Ishikawa (cell line): ENCODE measurements at regions not wholly inside any gene's neighbourhood (a gene's known extent, or its start where the extent isn't known, plus 50 kb on each side); places are given as distances from the start of the nearest gene placed in this dataset.

ENCODE experiments used
- CEBPB ChIP-seq: IDR thresholded peaks from 2 replicates; pipeline ENCODE4 v1.6.1; 2012
- CREB1 ChIP-seq: IDR thresholded peaks from 2 replicates; pipeline ENCODE4 v1.6.1; 2012; ENCODE audit warnings: low read depth
- EGR1 ChIP-seq: IDR thresholded peaks from 2 replicates; pipeline ENCODE4 v1.6.1; 2012
- EP300 ChIP-seq: IDR thresholded peaks from 2 replicates; pipeline ENCODE4 v1.6.1; 2012; ENCODE audit warnings: borderline replicate concordance
- FOXM1 ChIP-seq: IDR thresholded peaks from 2 replicates; pipeline ENCODE4 v1.6.1; 2012; ENCODE audit warnings: low read depth, borderline replicate concordance
- RAD21 ChIP-seq: IDR thresholded peaks from 2 replicates; pipeline ENCODE4 v1.6.1; 2012; ENCODE audit warnings: low read depth
- TAF1 ChIP-seq: IDR thresholded peaks from 2 replicates; pipeline ENCODE4 v1.6.1; 2012; ENCODE audit warnings: low read depth, mild to moderate bottlenecking
- TCF12 ChIP-seq: IDR thresholded peaks from 2 replicates; pipeline ENCODE4 v1.6.1; 2012; ENCODE audit warnings: low read depth
- TEAD4 ChIP-seq: IDR thresholded peaks from 2 replicates; pipeline ENCODE4 v1.6.1; 2012
- YY1 ChIP-seq: IDR thresholded peaks from 2 replicates; pipeline ENCODE4 v1.6.1; 2012; ENCODE audit warnings: low read depth
- TF ChIP-seq, protein P1 (sequence below): IDR thresholded peaks from 2 replicates; pipeline ENCODE4 v1.6.1; 2012; ENCODE audit warnings: low read depth, mild to moderate bottlenecking

DNA sequence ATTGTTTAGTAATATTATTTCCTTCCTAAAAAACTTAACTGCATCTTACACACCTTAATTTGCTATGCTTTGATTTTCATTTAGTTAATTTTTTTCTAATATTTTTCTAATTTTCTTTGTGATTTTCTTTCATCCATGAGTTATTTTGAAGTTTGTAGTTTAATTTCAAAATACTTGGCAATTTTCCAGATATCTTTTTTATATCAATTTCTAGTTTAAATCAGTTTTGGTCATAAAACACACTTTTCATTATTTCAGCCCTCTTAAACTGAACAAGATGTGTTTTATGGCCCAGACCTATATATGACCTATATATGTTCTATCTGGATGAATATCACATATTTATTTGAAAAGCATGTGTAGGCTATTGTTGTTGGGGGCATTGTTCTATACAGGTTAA, 759.9 kb upstream of the SGO1 start:
- TF ChIP-seq YY1 (no peak), TEAD4 (no peak), TAF1 (no peak), FOXM1 (no peak), CREB1 (no peak), TCF12 (no peak), EP300 (no peak), EGR1 (no peak), CEBPB (no peak), RAD21 (no peak)
- TF ChIP-seq, protein P1, sequence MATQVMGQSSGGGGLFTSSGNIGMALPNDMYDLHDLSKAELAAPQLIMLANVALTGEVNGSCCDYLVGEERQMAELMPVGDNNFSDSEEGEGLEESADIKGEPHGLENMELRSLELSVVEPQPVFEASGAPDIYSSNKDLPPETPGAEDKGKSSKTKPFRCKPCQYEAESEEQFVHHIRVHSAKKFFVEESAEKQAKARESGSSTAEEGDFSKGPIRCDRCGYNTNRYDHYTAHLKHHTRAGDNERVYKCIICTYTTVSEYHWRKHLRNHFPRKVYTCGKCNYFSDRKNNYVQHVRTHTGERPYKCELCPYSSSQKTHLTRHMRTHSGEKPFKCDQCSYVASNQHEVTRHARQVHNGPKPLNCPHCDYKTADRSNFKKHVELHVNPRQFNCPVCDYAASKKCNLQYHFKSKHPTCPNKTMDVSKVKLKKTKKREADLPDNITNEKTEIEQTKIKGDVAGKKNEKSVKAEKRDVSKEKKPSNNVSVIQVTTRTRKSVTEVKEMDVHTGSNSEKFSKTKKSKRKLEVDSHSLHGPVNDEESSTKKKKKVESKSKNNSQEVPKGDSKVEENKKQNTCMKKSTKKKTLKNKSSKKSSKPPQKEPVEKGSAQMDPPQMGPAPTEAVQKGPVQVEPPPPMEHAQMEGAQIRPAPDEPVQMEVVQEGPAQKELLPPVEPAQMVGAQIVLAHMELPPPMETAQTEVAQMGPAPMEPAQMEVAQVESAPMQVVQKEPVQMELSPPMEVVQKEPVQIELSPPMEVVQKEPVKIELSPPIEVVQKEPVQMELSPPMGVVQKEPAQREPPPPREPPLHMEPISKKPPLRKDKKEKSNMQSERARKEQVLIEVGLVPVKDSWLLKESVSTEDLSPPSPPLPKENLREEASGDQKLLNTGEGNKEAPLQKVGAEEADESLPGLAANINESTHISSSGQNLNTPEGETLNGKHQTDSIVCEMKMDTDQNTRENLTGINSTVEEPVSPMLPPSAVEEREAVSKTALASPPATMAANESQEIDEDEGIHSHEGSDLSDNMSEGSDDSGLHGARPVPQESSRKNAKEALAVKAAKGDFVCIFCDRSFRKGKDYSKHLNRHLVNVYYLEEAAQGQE = no peak
